ENCODE measurements at regions not wholly inside any gene's neighbourhood (a gene's known extent, or its start where the extent isn't known, plus 50 kb on each side); places are given as distances from the start of the nearest gene placed in this dataset.

- Histone ChIP-seq H3K9ac (ENCODE audit: control insufficient read depth, extremely low read depth, insufficient read depth, low read length) (no peak overlapping the region), H4K20me1 (ENCODE audit: control insufficient read depth, extremely low read depth, insufficient read depth, low read length) (no peaks in the 10 kb centered on the region), H3K4me1 (ENCODE audit: control insufficient read depth, extremely low read depth, insufficient read depth, low read length) (no peaks in the 10 kb centered on the region), H3K36me3 (ENCODE audit: control insufficient read depth in 2 of 2, extremely low read depth in 1 of 2, insufficient read depth in 2 of 2, low read length in 2 of 2) (no peaks in the 10 kb centered on the region), H3K27ac (ENCODE audit: control insufficient read depth, insufficient read depth, low read length) (no peak overlapping the region), H2AFZ (ENCODE audit: control insufficient read depth, low read length) (no peak overlapping the region), H3K27me3 (ENCODE audit: control insufficient read depth, extremely low read depth, insufficient read depth, low read length) (no peaks in the 10 kb centered on the region), H3K9me3 (ENCODE audit: control insufficient read depth, low read depth, low read length) (no peaks in the 10 kb centered on the region), H3K4me2 (ENCODE audit: control insufficient read depth, extremely low read depth, insufficient read depth, low read depth, low read length) (no peak overlapping the region), H3K79me2 (ENCODE audit: control insufficient read depth, insufficient read depth, low read length) (no peaks in the 10 kb centered on the region), H3K4me3 (ENCODE audit: control insufficient read depth in 2 of 3, extremely low read depth in 1 of 3, insufficient read depth in 2 of 3, low read depth in 1 of 3, low read length in 3 of 3) (no peak overlapping the region), H3K9me1 (ENCODE audit: control insufficient read depth, extremely low read depth, insufficient read depth, low read length) (no peaks in the 10 kb centered on the region)
- TF ChIP-seq CTCF (optimal IDR thresholded peaks at IDR 0.05 in 1 of 3, IDR thresholded peaks at IDR 0.05 in 1 of 3, conservative IDR thresholded peaks at IDR 0.05 in 1 of 3; ENCODE audit: extremely low read depth in 1 of 3, insufficient read depth in 2 of 3, low read length in 3 of 3) = no peak
- no peak for TF ChIP-seq EZH2 (IDR thresholded peaks at IDR 0.05; ENCODE audit: low read length)
- DNase-seq (ENCODE audit: low read depth, low spot score) = no peak
- FAIRE-seq = no peak
- dilution Hi-C loops (cut with MboI; ENCODE audit: extremely low pct_ligation_motif_present, low sequenced_read_pairs) = no loop called here
Measured at GRCh38 chr5:167539747-167540146, 751.7 kb upstream of the WWC1 start.

GRCh38 chr5:167546270-167546669 lies 745.2 kb upstream of the WWC1 start:
- dilution Hi-C loops (cut with MboI; ENCODE audit: extremely low pct_ligation_motif_present, low sequenced_read_pairs) = no loop called here

More at GRCh38 chr5:167546270-167546669, 745.2 kb upstream of the WWC1 start:
- Histone ChIP-seq H3K36me3 (ENCODE audit: control insufficient read depth in 2 of 2, extremely low read depth in 1 of 2, insufficient read depth in 2 of 2, low read length in 2 of 2) (no peaks in the 10 kb centered on the region), H2AFZ (ENCODE audit: control insufficient read depth, low read length) (no peak overlapping the region), H3K27ac (ENCODE audit: control insufficient read depth, insufficient read depth, low read length) (no peak overlapping the region), H3K79me2 (ENCODE audit: control insufficient read depth, insufficient read depth, low read length) (no peaks in the 10 kb centered on the region), H3K27me3 (ENCODE audit: control insufficient read depth, extremely low read depth, insufficient read depth, low read length) (no peaks in the 10 kb centered on the region), H3K4me2 (ENCODE audit: control insufficient read depth, extremely low read depth, insufficient read depth, low read depth, low read length) (no peak overlapping the region), H3K9me1 (ENCODE audit: control insufficient read depth, extremely low read depth, insufficient read depth, low read length) (no peaks in the 10 kb centered on the region), H3K4me3 (ENCODE audit: control insufficient read depth in 2 of 3, extremely low read depth in 1 of 3, insufficient read depth in 2 of 3, low read depth in 1 of 3, low read length in 3 of 3) (no peak overlapping the region), H3K9me3 (ENCODE audit: control insufficient read depth, low read depth, low read length) (no peaks in the 10 kb centered on the region), H3K4me1 (ENCODE audit: control insufficient read depth, extremely low read depth, insufficient read depth, low read length) (no peaks in the 10 kb centered on the region), H4K20me1 (ENCODE audit: control insufficient read depth, extremely low read depth, insufficient read depth, low read length) (no peaks in the 10 kb centered on the region), H3K9ac (ENCODE audit: control insufficient read depth, extremely low read depth, insufficient read depth, low read length) (no peak overlapping the region)
- TF ChIP-seq EZH2 (IDR thresholded peaks at IDR 0.05; ENCODE audit: low read length) (no peak), CTCF (optimal IDR thresholded peaks at IDR 0.05 in 1 of 3, IDR thresholded peaks at IDR 0.05 in 1 of 3, conservative IDR thresholded peaks at IDR 0.05 in 1 of 3; ENCODE audit: extremely low read depth in 1 of 3, insufficient read depth in 2 of 3, low read length in 3 of 3) (no peak)
- FAIRE-seq (no peak), DNase-seq (ENCODE audit: low read depth, low spot score) (no peak)

All from keratinocyte (primary cell).